ENCODE measurements at regions not wholly inside any gene's neighbourhood (a gene's known extent, or its start where the extent isn't known, plus 50 kb on each side); places are given as distances from the start of the nearest gene placed in this dataset.

DNA sequence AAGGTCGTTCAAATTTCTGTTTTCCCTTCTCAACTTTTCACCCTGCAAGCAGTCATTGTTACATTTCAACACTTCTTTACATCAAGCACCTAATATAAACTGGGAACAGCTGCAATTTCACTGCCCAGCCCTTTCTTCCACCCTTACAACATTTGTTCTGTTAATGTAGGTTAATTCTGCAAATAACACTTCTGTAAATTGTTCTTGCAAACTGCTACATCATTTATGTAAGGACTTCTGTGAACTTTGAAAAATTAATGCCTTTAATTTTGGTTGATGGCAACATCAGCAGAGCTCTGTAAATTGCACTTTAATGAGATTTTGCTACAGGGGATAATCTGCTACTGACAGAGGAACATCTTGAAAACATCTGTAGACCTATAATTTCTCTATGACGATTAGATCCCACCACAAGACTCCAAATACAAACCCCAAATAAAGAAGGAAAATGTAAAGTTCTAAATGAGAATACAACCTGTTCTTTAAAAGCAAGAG lies 93.5 kb downstream of the ZIC4 start:
- no peaks in the 10 kb centered on the region for H3K4me1 ChIP-seq
- H3K9me3 ChIP-seq, result no peaks in the 10 kb centered on the region
- no peak overlapping the region for H3K27ac ChIP-seq
- H3K4me3 ChIP-seq, result no peak overlapping the region
- H3K27me3 ChIP-seq, result no peaks in the 10 kb centered on the region
- TF ChIP-seq, protein P1, sequence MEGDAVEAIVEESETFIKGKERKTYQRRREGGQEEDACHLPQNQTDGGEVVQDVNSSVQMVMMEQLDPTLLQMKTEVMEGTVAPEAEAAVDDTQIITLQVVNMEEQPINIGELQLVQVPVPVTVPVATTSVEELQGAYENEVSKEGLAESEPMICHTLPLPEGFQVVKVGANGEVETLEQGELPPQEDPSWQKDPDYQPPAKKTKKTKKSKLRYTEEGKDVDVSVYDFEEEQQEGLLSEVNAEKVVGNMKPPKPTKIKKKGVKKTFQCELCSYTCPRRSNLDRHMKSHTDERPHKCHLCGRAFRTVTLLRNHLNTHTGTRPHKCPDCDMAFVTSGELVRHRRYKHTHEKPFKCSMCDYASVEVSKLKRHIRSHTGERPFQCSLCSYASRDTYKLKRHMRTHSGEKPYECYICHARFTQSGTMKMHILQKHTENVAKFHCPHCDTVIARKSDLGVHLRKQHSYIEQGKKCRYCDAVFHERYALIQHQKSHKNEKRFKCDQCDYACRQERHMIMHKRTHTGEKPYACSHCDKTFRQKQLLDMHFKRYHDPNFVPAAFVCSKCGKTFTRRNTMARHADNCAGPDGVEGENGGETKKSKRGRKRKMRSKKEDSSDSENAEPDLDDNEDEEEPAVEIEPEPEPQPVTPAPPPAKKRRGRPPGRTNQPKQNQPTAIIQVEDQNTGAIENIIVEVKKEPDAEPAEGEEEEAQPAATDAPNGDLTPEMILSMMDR (IDR thresholded peaks at IDR 0.05), result no peak
- no peaks in the 10 kb centered on the region for H3K36me3 ChIP-seq
- no peak for DNase-seq (ENCODE audit: low spot score)

DNA sequence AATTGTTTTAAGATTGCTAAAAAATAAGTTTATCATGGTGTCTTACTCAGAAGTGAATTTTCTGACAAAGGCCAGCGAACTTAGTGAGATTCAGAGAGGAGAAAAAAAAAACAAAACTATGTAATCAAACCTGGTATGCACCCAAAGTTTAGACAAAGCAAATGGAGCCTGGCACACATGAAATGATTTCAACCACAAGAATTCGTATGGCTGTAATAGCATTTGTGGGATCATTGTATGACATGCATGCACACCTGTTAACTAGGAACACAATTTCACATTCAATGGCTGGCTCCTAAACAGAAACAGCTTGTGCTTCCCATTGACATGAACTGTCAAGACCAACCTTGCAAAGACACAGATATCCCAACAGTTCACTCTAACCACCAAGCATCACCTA lies 94.6 kb downstream of the ZIC4 start:
- DNase-seq (ENCODE audit: low spot score), result no peak
- H3K27me3 ChIP-seq, result no peaks in the 10 kb centered on the region
- H3K36me3 ChIP-seq, result no peaks in the 10 kb centered on the region
- H3K9me3 ChIP-seq, result no peaks in the 10 kb centered on the region
- TF ChIP-seq, protein P1 (IDR thresholded peaks at IDR 0.05), result no peak
- no peak overlapping the region for H3K27ac ChIP-seq
- H3K4me1 ChIP-seq, result no peaks in the 10 kb centered on the region
- H3K4me3 ChIP-seq, result no peak overlapping the region

DNA sequence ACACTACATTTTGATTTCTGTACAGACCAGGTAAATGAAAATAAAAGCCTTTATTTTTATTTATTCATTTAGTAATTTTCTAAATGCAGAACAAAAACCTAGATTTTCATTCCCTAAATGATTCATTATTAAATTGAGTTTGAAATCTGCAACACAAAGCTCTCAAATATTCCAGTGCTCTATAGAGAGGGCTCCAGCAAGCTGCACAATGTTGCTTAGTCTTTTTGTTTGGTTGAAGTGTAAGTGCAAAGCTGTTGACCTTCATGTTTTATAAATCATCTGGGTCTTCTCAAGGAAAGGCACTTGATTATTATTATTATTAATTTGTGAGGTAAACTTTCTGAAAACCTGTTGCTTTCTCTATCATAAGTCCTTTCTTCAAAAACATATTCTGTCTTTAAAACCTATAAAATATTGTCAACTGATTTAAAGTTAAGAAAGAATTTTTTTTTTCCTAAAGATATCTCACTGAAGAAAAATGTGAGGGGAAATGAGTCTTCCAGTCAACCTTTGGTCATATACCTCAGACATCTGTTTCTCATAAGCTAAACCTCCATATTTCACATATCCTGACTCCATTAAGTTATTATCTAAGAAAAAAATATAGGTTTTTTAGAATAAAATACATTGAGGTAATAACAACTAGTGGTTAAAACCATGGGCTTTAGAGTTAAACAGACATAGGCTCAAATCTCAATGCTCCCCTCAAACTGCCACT lies 100.7 kb downstream of the ZIC4 start:
- Histone ChIP-seq H3K4me1 (no peaks in the 10 kb centered on the region), H3K27ac (no peak overlapping the region), H3K36me3 (no peaks in the 10 kb centered on the region), H3K27me3 (no peaks in the 10 kb centered on the region), H3K9me3 (no peaks in the 10 kb centered on the region), H3K4me3 (no peak overlapping the region)
- TF ChIP-seq, protein P1 (IDR thresholded peaks at IDR 0.05), result no peak
- no peak for DNase-seq (ENCODE audit: low spot score)

DNA sequence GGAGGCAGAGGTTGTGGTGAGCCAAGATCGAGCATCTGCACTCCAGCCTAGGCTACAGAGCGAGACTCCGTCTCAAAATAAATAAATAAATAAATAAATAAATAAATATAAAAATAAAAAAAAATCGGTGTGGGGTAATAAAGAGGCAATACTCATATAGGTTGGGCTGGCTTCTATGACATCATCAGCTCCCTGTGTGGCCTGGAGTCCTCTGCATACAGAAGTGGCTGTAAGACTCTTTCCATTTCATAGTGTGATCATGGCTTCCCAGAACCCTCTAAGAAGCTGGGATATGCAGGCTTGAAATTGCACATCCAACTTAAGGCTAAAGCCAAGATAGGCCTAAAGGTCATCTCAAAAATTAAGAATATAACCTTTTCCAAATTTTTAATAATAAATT lies 101.6 kb downstream of the ZIC4 start:
- DNase-seq (ENCODE audit: low spot score), result no peak
- Histone ChIP-seq H3K9me3 (no peaks in the 10 kb centered on the region), H3K27ac (no peak overlapping the region), H3K36me3 (no peaks in the 10 kb centered on the region), H3K4me1 (no peaks in the 10 kb centered on the region), H3K4me3 (no peak overlapping the region), H3K27me3 (no peaks in the 10 kb centered on the region)
- TF ChIP-seq, protein P1 (IDR thresholded peaks at IDR 0.05), result no peak

DNA sequence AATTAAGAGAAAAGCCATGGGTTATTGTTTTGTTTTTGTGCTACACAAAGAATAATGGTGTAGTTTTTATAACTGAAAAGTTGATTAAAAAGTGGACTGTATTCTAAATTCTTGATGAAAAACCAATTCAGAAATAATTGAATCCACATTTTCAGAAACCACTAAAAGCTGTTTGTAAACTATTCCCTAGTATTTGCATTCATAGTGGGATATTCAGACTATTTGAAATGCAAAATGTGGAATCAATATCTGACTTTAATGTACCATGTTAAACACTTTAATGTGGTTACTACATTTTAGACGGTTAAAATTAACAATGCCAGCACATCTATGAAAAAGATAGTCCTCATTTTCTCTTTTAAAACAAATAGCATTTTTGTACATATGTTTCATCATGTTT lies 104.6 kb downstream of the ZIC4 start:
- TF ChIP-seq, protein P1 (IDR thresholded peaks at IDR 0.05), result no peak
- Histone ChIP-seq H3K9me3 (no peaks in the 10 kb centered on the region), H3K4me1 (peaks cover 0 to 9% of the 10 kb centered on the region in 2 donors), H3K4me3 (no peak overlapping the region), H3K36me3 (no peaks in the 10 kb centered on the region), H3K27me3 (no peaks in the 10 kb centered on the region), H3K27ac (no peak overlapping the region)
- no peak for DNase-seq (ENCODE audit: low spot score)

DNA sequence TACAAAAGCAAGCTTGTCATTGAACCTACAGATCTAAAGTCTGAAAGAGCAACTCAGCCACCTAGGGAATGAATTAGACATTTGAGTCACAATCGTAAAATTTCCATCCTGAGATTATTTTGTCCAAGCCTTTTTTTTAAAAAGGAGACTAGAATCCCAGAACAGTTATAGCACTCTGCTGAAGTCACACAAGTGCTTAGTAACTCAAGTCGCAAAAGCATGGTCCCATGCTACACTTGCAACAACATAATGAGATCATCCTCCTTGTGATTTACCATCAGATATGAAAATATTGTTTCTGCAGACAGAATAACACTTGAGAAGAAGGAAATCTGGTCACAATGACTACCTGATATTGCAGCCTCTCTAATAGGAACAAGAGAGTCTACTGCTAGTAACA lies 106.7 kb downstream of the ZIC4 start:
- H3K9me3 ChIP-seq, result no peaks in the 10 kb centered on the region
- TF ChIP-seq, protein P1 (IDR thresholded peaks at IDR 0.05), result no peak
- H3K4me3 ChIP-seq, result no peak overlapping the region

More for the DNA sequence above, 106.7 kb downstream of the ZIC4 start:
- Histone ChIP-seq H3K27me3 (no peaks in the 10 kb centered on the region), H3K36me3 (no peaks in the 10 kb centered on the region), H3K27ac (no peak overlapping the region), H3K4me1 (peaks cover 0 to 9% of the 10 kb centered on the region in 2 donors)
- no peak for DNase-seq (ENCODE audit: low spot score)
